ENCODE measurements at regions not wholly inside any gene's neighbourhood (a gene's known extent, or its start where the extent isn't known, plus 50 kb on each side); places are given as distances from the start of the nearest gene placed in this dataset.
"Not testable (repeated sequence)": the region's sequence is repeated elsewhere in the genome, so short reads cannot be mapped to it uniquely, and the experiment has no call there.

- DNase-seq (ENCODE audit: low read depth), result no peak
Measured at GRCh38 chr6:85128781-85129180, 321.1 kb upstream of the NT5E start.

- not testable (repeated sequence) for DNase-seq (ENCODE audit: low read depth)
Measured at GRCh38 chr6:85128256-85128655, 321.6 kb upstream of the NT5E start.

GRCh38 chr6:85127696-85128243 is 322.1 kb upstream of the NT5E start:
- DNase-seq (ENCODE audit: low read depth), result no peak

- DNase-seq (ENCODE audit: low read depth), result no peak
Measured at GRCh38 chr6:85127168-85127498, 322.8 kb upstream of the NT5E start.

- peak; percentile 59 for DNase-seq (ENCODE audit: low read depth)
Measured at GRCh38 chr6:85126485-85127167, 323.3 kb upstream of the NT5E start.

- DNase-seq (ENCODE audit: low read depth), result no peak
Measured at GRCh38 chr6:85125526-85125925, 324.4 kb upstream of the NT5E start.

GRCh38 chr6:85124472-85125354 is 325.2 kb upstream of the NT5E start:
- DNase-seq (ENCODE audit: low read depth), result peak; percentile 5

GRCh38 chr6:85121158-85121557 is 328.7 kb upstream of the NT5E start:
- DNase-seq (ENCODE audit: low read depth), result no peak

GRCh38 chr6:85118652-85119235 is 331.1 kb upstream of the NT5E start:
- DNase-seq (ENCODE audit: low read depth), result no peak

- DNase-seq (ENCODE audit: low read depth), result no peak
Measured at GRCh38 chr6:85118233-85118632, 331.6 kb upstream of the NT5E start.

GRCh38 chr6:85116475-85116874 is 333.4 kb upstream of the NT5E start:
- DNase-seq (ENCODE audit: low read depth), result no peak

GRCh38 chr6:85115876-85116275 is 334.0 kb upstream of the NT5E start:
- no peak for DNase-seq (ENCODE audit: low read depth)

GRCh38 chr6:85115376-85115775 is 334.5 kb upstream of the NT5E start:
- no peak for DNase-seq (ENCODE audit: low read depth)

- no peak for DNase-seq (ENCODE audit: low read depth)
Measured at GRCh38 chr6:85114581-85114935, 335.3 kb upstream of the NT5E start.

- DNase-seq (ENCODE audit: low read depth), result no peak
Measured at GRCh38 chr6:85113934-85114580, 335.8 kb upstream of the NT5E start.

- no peak for DNase-seq (ENCODE audit: low read depth)
Measured at GRCh38 chr6:85112540-85112939, 337.3 kb upstream of the NT5E start.

- DNase-seq (ENCODE audit: low read depth), result no peak
Measured at GRCh38 chr6:85111481-85112011, 338.3 kb upstream of the NT5E start.

- no peak for DNase-seq (ENCODE audit: low read depth)
Measured at GRCh38 chr6:85110943-85111342, 338.9 kb upstream of the NT5E start.

GRCh38 chr6:85107701-85108100 is 342.2 kb upstream of the NT5E start:
- DNase-seq (ENCODE audit: low read depth), result no peak

GRCh38 chr6:85096976-85097375 is 332.6 kb upstream of the TBX18 start:
- DNase-seq (ENCODE audit: low read depth), result peak; percentile 38

GRCh38 chr6:85092226-85092625 is 327.8 kb upstream of the TBX18 start:
- DNase-seq (ENCODE audit: low read depth), result no peak

GRCh38 chr6:85089255-85089654 is 324.9 kb upstream of the TBX18 start:
- no peak for DNase-seq (ENCODE audit: low read depth)

Data from HT1080 (cell line).